OCI-LY1 (cell line): ENCODE measurements at regions not wholly inside any gene's neighbourhood (a gene's known extent, or its start where the extent isn't known, plus 50 kb on each side); places are given as distances from the start of the nearest gene placed in this dataset.

Experiments
- H2AFZ ChIP-seq: fragments of 200-600 bp; sonication (generic), shearing (Covaris generic); 2 replicates; pipeline ENCODE4 v1.6.0; 2014; ENCODE audit warnings: antibody characterized with exemption, mild to moderate bottlenecking, low read length
- H3F3A ChIP-seq: fragments of 200-600 bp; sonication (generic), shearing (Covaris generic); 2 replicates; pipeline ENCODE4 v1.6.0; 2014; ENCODE audit warnings: mild to moderate bottlenecking, antibody characterized with exemption, low read length, moderate library complexity; ENCODE audit not compliant: insufficient read depth
- H3K27ac ChIP-seq: fragments of 200-600 bp; sonication (generic); 2 replicates; pipeline ENCODE4 v1.5.1; 2014; ENCODE audit warnings: low read length, mixed run types, mild to moderate bottlenecking, low read depth; ENCODE audit not compliant: poor library complexity, severe bottlenecking
- H3K27me3 ChIP-seq: fragments of 200-600 bp; sonication (generic); 2 replicates; pipeline ENCODE4 v1.6.0; 2014; ENCODE audit warnings: antibody characterized with exemption, mild to moderate bottlenecking, low read length, moderate library complexity; ENCODE audit not compliant: insufficient read depth
- H3K36me3 ChIP-seq: fragments of 200-600 bp; sonication (generic); 2 replicates; pipeline ENCODE4 v1.6.1; 2014; ENCODE audit warnings: mild to moderate bottlenecking, antibody characterized with exemption, low read length, moderate library complexity, mixed read lengths; ENCODE audit not compliant: insufficient read depth
- H3K4me1 ChIP-seq: fragments of 200-600 bp; sonication (generic); 2 replicates; pipeline ENCODE4 v1.5.1; 2014; ENCODE audit warnings: mild to moderate bottlenecking, low read length, moderate library complexity; ENCODE audit not compliant: insufficient read depth, severe bottlenecking
- H3K4me2 ChIP-seq: fragments of 200-600 bp; sonication (generic), shearing (Covaris generic); 2 replicates; pipeline ENCODE4 v1.6.1; 2014; ENCODE audit warnings: low read length
- H3K4me3 ChIP-seq: fragments of 200-600 bp; sonication (generic); 2 replicates; pipeline ENCODE4 v1.5.1; 2014; ENCODE audit warnings: low read length, low read depth, mild to moderate bottlenecking, mixed read lengths; ENCODE audit not compliant: poor library complexity, severe bottlenecking
- H3K79me2 ChIP-seq: fragments of 200-600 bp; shearing (Covaris generic); 2 replicates; pipeline ENCODE4 v1.6.1; 2016; ENCODE audit warnings: mixed run types, low read length, mixed read lengths; ENCODE audit not compliant: insufficient read depth
- H3K9ac ChIP-seq: fragments of 200-600 bp; sonication (generic), shearing (Covaris generic); 2 replicates; pipeline ENCODE4 v1.6.1; 2014; ENCODE audit warnings: mild to moderate bottlenecking, low read length, mixed read lengths
- H3K9me2 ChIP-seq: fragments of 200-600 bp; sonication (generic), shearing (Covaris generic); 2 replicates; pipeline ENCODE4 v1.6.1; 2014; ENCODE audit warnings: low read depth, mild to moderate bottlenecking, low read length, mixed read lengths
- H3K9me3 ChIP-seq: fragments of 200-600 bp; shearing (Covaris generic); 2 replicates; pipeline ENCODE4 v1.6.1; 2014; ENCODE audit warnings: low read length, mixed read lengths
- H4K20me1 ChIP-seq: fragments of 200-600 bp; sonication (generic), shearing (Covaris generic); 2 replicates; pipeline ENCODE4 v1.6.0; 2016; ENCODE audit warnings: mild to moderate bottlenecking, low read length; ENCODE audit not compliant: insufficient read depth
- EZH2 ChIP-seq: fragments of 200-600 bp; sonication (generic), shearing (Covaris generic); IDR thresholded peaks from 2 replicates; pipeline ENCODE4 v1.8.0; 2017; ENCODE audit warnings: borderline replicate concordance, mixed run types, mild to moderate bottlenecking, antibody characterized with exemption, low read length, moderate library complexity, mixed read lengths
- TF ChIP-seq, protein P1 (sequence below): fragments of 200-600 bp; sonication (generic), shearing (Covaris generic); IDR thresholded peaks from 2 replicates; pipeline ENCODE4 v1.5.1; 2017; ENCODE audit warnings: mild to moderate bottlenecking, antibody characterized with exemption, low read length, moderate library complexity, mixed read lengths

DNA sequence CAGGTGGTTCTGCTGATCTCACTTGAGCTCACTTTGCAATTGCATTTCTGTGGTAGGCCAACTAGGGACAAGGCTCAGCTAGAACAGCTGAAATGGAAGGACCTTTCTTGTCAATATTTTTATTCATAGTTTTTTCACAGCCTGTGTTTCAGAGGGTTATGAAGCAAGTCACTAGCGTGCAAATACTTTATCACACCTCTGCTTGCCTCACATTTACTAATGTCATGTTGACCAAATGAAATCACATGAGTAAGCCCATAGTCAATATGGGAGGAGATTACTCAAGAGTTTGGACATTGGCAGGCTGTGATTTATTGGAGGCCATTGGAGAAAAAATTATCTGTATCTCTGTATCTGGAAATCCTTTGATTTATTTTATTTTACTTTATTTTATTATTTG is 628.3 kb upstream of the EPHA5 start:
- Histone ChIP-seq H3K79me2 (no peaks in the 10 kb centered on the region), H3K27me3 (no peaks in the 10 kb centered on the region), H3K9me2 (no peaks in the 10 kb centered on the region), H4K20me1 (no peaks in the 10 kb centered on the region), H3F3A (no peaks in the 10 kb centered on the region), H3K4me3 (no peak overlapping the region), H3K4me2 (no peak overlapping the region), H3K9me3 (no peaks in the 10 kb centered on the region), H3K4me1 (no peaks in the 10 kb centered on the region), H3K36me3 (no peaks in the 10 kb centered on the region), H3K9ac (no peak overlapping the region), H2AFZ (no peak overlapping the region), H3K27ac (no peak overlapping the region)
- TF ChIP-seq, protein P1, sequence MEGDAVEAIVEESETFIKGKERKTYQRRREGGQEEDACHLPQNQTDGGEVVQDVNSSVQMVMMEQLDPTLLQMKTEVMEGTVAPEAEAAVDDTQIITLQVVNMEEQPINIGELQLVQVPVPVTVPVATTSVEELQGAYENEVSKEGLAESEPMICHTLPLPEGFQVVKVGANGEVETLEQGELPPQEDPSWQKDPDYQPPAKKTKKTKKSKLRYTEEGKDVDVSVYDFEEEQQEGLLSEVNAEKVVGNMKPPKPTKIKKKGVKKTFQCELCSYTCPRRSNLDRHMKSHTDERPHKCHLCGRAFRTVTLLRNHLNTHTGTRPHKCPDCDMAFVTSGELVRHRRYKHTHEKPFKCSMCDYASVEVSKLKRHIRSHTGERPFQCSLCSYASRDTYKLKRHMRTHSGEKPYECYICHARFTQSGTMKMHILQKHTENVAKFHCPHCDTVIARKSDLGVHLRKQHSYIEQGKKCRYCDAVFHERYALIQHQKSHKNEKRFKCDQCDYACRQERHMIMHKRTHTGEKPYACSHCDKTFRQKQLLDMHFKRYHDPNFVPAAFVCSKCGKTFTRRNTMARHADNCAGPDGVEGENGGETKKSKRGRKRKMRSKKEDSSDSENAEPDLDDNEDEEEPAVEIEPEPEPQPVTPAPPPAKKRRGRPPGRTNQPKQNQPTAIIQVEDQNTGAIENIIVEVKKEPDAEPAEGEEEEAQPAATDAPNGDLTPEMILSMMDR, result no peak
- no peak for TF ChIP-seq EZH2

DNA sequence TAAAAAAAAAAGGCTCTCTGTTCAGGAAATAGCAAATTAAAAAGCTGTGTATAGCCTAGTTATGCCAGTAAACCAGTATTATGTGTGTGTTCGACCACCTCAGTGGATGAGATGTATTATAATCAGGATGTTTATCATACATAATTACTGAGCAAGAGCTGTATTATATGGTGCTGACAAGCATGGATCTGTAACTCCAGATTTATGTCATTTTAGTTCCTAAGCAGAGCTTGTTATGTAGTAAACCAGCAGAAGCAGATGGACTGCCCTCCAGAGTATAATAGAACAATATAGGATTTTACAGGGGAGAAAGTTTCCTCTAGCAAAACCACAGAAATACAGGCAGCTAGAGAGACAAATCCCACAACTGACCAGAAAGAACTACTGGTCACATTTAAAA is 627.4 kb upstream of the EPHA5 start:
- TF ChIP-seq, protein P1, result no peak
- TF ChIP-seq EZH2, result no peak

DNA sequence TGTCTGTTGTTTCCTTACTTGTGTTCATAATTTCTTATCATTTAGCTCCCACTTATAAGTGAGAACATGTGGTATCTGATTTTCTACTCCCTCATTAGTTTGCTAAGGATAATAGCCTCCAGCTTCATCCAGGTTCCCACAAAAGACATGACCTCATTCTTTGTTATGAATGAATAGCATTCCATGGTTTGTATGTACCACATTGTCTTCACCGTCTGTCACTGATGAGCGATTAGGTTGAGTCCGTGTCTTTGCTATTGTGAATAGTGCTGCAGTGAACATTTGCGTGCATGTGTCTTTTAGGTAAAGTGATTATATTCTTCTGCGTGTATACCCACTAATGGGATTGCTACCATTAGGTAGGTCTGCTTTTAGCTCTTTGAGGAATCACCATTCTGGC is 624.3 kb upstream of the EPHA5 start:
- Histone ChIP-seq H3K9me3 (no peaks in the 10 kb centered on the region), H3K36me3 (no peaks in the 10 kb centered on the region), H3K9ac (no peak overlapping the region), H3F3A (no peaks in the 10 kb centered on the region), H3K4me3 (no peak overlapping the region), H4K20me1 (no peaks in the 10 kb centered on the region), H3K4me1 (no peaks in the 10 kb centered on the region), H2AFZ (no peak overlapping the region), H3K4me2 (no peak overlapping the region), H3K27ac (no peak overlapping the region), H3K9me2 (no peaks in the 10 kb centered on the region), H3K79me2 (no peaks in the 10 kb centered on the region), H3K27me3 (no peaks in the 10 kb centered on the region)
- TF ChIP-seq, protein P1, result no peak

More for the DNA sequence above, 627.4 kb upstream of the EPHA5 start:
- H4K20me1 ChIP-seq, result no peaks in the 10 kb centered on the region
- no peaks in the 10 kb centered on the region for H3K36me3 ChIP-seq
- no peaks in the 10 kb centered on the region for H3K9me3 ChIP-seq
- no peaks in the 10 kb centered on the region for H3K9me2 ChIP-seq
- H2AFZ ChIP-seq, result no peak overlapping the region
- no peak overlapping the region for H3K9ac ChIP-seq
- no peak overlapping the region for H3K27ac ChIP-seq
- H3K79me2 ChIP-seq, result no peaks in the 10 kb centered on the region
- H3K27me3 ChIP-seq, result no peaks in the 10 kb centered on the region
- H3K4me2 ChIP-seq, result no peak overlapping the region
- no peaks in the 10 kb centered on the region for H3K4me1 ChIP-seq
- no peak overlapping the region for H3K4me3 ChIP-seq
- H3F3A ChIP-seq, result no peaks in the 10 kb centered on the region
